PC-3 (cell line): ENCODE measurements at regions not wholly inside any gene's neighbourhood (a gene's known extent, or its start where the extent isn't known, plus 50 kb on each side); places are given as distances from the start of the nearest gene placed in this dataset.

Experiments
- EZH2phosphoT487 ChIP-seq: fragments of 300-600 bp; sonication (generic); IDR thresholded peaks from 2 replicates; pipeline ENCODE4 v1.6.1; 2018; ENCODE audit warnings: mild to moderate bottlenecking, antibody characterized with exemption, low read length, borderline replicate concordance
- TF ChIP-seq, protein P1 (sequence below): fragments of 300-600 bp; sonication (generic); conservative IDR thresholded peaks from 2 replicates; pipeline ENCODE4 v1.5.1; 2017; ENCODE audit warnings: antibody characterized with exemption, low read depth, mild to moderate bottlenecking, low read length

DNA sequence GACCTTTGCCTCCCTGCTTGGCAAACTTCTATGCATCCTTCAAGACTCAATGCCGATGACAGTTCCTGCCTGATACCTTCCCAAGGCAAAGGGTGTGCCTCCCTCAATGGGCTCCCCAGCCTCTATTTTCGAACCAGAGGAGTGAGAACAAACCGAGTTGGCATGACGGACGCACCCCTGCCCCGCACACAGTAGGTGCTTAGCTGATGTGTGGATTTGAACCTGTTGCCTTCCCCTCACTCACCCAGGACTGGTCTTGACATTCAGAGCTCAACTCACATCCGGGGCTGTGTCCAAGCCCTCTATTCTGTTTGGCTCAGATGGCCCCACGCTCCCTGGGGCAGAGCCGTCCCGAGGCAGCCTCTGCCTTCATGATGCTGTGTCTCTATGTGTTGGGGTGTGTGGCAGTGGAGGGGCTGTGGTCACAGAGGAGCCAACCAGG, 52.2 kb upstream of the SLC6A11 start:
- TF ChIP-seq, protein P1, sequence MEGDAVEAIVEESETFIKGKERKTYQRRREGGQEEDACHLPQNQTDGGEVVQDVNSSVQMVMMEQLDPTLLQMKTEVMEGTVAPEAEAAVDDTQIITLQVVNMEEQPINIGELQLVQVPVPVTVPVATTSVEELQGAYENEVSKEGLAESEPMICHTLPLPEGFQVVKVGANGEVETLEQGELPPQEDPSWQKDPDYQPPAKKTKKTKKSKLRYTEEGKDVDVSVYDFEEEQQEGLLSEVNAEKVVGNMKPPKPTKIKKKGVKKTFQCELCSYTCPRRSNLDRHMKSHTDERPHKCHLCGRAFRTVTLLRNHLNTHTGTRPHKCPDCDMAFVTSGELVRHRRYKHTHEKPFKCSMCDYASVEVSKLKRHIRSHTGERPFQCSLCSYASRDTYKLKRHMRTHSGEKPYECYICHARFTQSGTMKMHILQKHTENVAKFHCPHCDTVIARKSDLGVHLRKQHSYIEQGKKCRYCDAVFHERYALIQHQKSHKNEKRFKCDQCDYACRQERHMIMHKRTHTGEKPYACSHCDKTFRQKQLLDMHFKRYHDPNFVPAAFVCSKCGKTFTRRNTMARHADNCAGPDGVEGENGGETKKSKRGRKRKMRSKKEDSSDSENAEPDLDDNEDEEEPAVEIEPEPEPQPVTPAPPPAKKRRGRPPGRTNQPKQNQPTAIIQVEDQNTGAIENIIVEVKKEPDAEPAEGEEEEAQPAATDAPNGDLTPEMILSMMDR, result no peak
- TF ChIP-seq EZH2phosphoT487, result no peak
